ENCODE measurements at regions not wholly inside any gene's neighbourhood (a gene's known extent, or its start where the extent isn't known, plus 50 kb on each side); places are given as distances from the start of the nearest gene placed in this dataset.
"Not testable (repeated sequence)": the region's sequence is repeated elsewhere in the genome, so short reads cannot be mapped to it uniquely, and the experiment has no call there.

- DNase-seq (ENCODE audit: low read depth) = peak; percentile 43
These were observed 137.2 kb downstream of the NOC3L start for GRCh38 chr10:94225589-94225988.

GRCh38 chr10:94230134-94230785 is 132.5 kb downstream of the NOC3L start:
- no peak for DNase-seq (ENCODE audit: low read depth)

- peak; percentile 23 for DNase-seq (ENCODE audit: low read depth)
These were observed 129.9 kb downstream of the NOC3L start for GRCh38 chr10:94232711-94233383.

- no peak for DNase-seq (ENCODE audit: low read depth)
These were observed 127.3 kb downstream of the NOC3L start for GRCh38 chr10:94235461-94235860.

- DNase-seq (ENCODE audit: low read depth) = no peak
These were observed 124.6 kb downstream of the NOC3L start for GRCh38 chr10:94238006-94238617.

GRCh38 chr10:94239696-94240095 is 123.0 kb downstream of the NOC3L start:
- no peak for DNase-seq (ENCODE audit: low read depth)

- no peak for DNase-seq (ENCODE audit: low read depth)
These were observed 122.2 kb downstream of the NOC3L start for GRCh38 chr10:94240491-94240890.

- DNase-seq (ENCODE audit: low read depth) = no peak
These were observed 121.8 kb downstream of the NOC3L start for GRCh38 chr10:94240901-94241300.

GRCh38 chr10:94251098-94251497 is 111.6 kb downstream of the NOC3L start:
- no peak for DNase-seq (ENCODE audit: low read depth)

- no peak for DNase-seq (ENCODE audit: low read depth)
These were observed 111.2 kb downstream of the NOC3L start for GRCh38 chr10:94251568-94251967.

- DNase-seq (ENCODE audit: low read depth) = not testable (repeated sequence)
These were observed 105.3 kb downstream of the NOC3L start for GRCh38 chr10:94257407-94257806.

GRCh38 chr10:94260455-94260854 is 102.3 kb downstream of the NOC3L start:
- DNase-seq (ENCODE audit: low read depth) = no peak

GRCh38 chr10:94264085-94264484 is 98.7 kb downstream of the NOC3L start:
- DNase-seq (ENCODE audit: low read depth) = no peak

- DNase-seq (ENCODE audit: low read depth) = no peak
These were observed 96.6 kb downstream of the NOC3L start for GRCh38 chr10:94266091-94266490.

GRCh38 chr10:94268652-94269051 is 94.1 kb downstream of the NOC3L start:
- DNase-seq (ENCODE audit: low read depth) = no peak

- DNase-seq (ENCODE audit: low read depth) = no peak
These were observed 88.5 kb downstream of the NOC3L start for GRCh38 chr10:94274142-94274787.

GRCh38 chr10:94276140-94276539 is 86.6 kb downstream of the NOC3L start:
- no peak for DNase-seq (ENCODE audit: low read depth)

- DNase-seq (ENCODE audit: low read depth) = no peak
These were observed 85.3 kb downstream of the NOC3L start for GRCh38 chr10:94277450-94277849.

GRCh38 chr10:94279835-94280709 is 82.7 kb downstream of the NOC3L start:
- DNase-seq (ENCODE audit: low read depth) = peak; percentile 70

- no peak for DNase-seq (ENCODE audit: low read depth)
These were observed 81.1 kb downstream of the NOC3L start for GRCh38 chr10:94281654-94282053.

- no peak for DNase-seq (ENCODE audit: low read depth)
These were observed 80.4 kb downstream of the NOC3L start for GRCh38 chr10:94282369-94282768.

All from EH (cell line).